K562 (cell line): ENCODE measurements at regions not wholly inside any gene's neighbourhood (a gene's known extent, or its start where the extent isn't known, plus 50 kb on each side); places are given as distances from the start of the nearest gene placed in this dataset.

Source experiments
- BHLHE40 ChIP-seq: IDR thresholded peaks from 2 replicates; pipeline ENCODE4 v1.6.1; 2011; ENCODE audit warnings: low read length, improper control_type of control experiment
- CBFB ChIP-seq: sonication (generic); formaldehyde crosslinking; IDR thresholded peaks from 2 replicates; pipeline ENCODE4 v1.4.0; 2020; ENCODE audit warnings: mild to moderate bottlenecking, missing genetic modification reagents
- CTCF ChIP-seq, 3 experiments: IDR thresholded peaks in 2 of 3; conservative IDR thresholded peaks in 1 of 3; 2 replicates each; pipeline ENCODE4 v1.5.1; 2011 to 2012; ENCODE audit warnings: low read length in 3 of 3, mild to moderate bottlenecking in 3 of 3, control low read depth in 2 of 3, improper control_type of control experiment in 1 of 3, inconsistent platforms in 1 of 3, low read depth in 1 of 3, mixed read lengths in 1 of 3, moderate library complexity in 1 of 3; ENCODE audit not compliant: insufficient read depth in 2 of 3
- EHMT2 ChIP-seq: fragments of 450-650 bp; IDR thresholded peaks from 2 replicates; pipeline ENCODE4 v1.6.1; 2018; ENCODE audit warnings: antibody characterized with exemption
- EZH2 ChIP-seq: IDR thresholded peaks from 2 replicates; pipeline ENCODE4 v1.6.1; 2012; ENCODE audit warnings: low read depth, mild to moderate bottlenecking, inconsistent platforms, low read length, borderline replicate concordance
- HCFC1 ChIP-seq: IDR thresholded peaks from 2 replicates; pipeline ENCODE4 v1.6.1; 2012; ENCODE audit warnings: low read depth, low read length, improper control_type of control experiment
- HEY1 ChIP-seq: fragments of 250-450 bp; sonication (Bioruptor Pico); IDR thresholded peaks from 2 replicates; pipeline ENCODE4 v1.5.0; 2020; ENCODE audit warnings: mild to moderate bottlenecking, moderate library complexity, borderline replicate concordance
- SMAD3 ChIP-seq: fragments of 450-650 bp; formaldehyde crosslinking; conservative IDR thresholded peaks from 2 replicates; pipeline ENCODE4 v1.4.0; 2020; ENCODE audit warnings: mild to moderate bottlenecking
- SP1 ChIP-seq: sonication (generic); formaldehyde crosslinking; IDR thresholded peaks from 2 replicates; pipeline ENCODE4 v1.8.1; 2022; ENCODE audit warnings: mild to moderate bottlenecking, missing genetic modification reagents
- ZNF23 ChIP-seq: fragments of 250-450 bp; sonication (Bioruptor Pico); IDR thresholded peaks from 2 replicates; pipeline ENCODE4 v1.4.0; 2020; ENCODE audit warnings: mild to moderate bottlenecking
- ZNF551 ChIP-seq: fragments of 250-450 bp; sonication (Bioruptor Pico); IDR thresholded peaks from 2 replicates; pipeline ENCODE4 v1.5.0; 2021; ENCODE audit warnings: mild to moderate bottlenecking, moderate library complexity

- TF ChIP-seq HCFC1 (no peak), EZH2 (no peak), HEY1 (CRISPR knock-in tag) (no peak), CTCF (IDR thresholded peaks at IDR 0.05 in 2 of 3, conservative IDR thresholded peaks at IDR 0.05 in 1 of 3; ENCODE audit: insufficient read depth in 2 of 3, low read depth in 1 of 3, low read length in 3 of 3) (no peak), SMAD3 (CRISPR knock-in tag) (no peak), EHMT2 (no peak), SP1 (no peak), ZNF551 (CRISPR knock-in tag) (no peak), ZNF23 (no peak), BHLHE40 (no peak), CBFB (CRISPR knock-in tag) (no peak)
These were observed 107.7 kb downstream of the BLTP1 start for GRCh38 chr4:122259849-122260248.
